Memory B cell (primary cell): ENCODE measurements at regions not wholly inside any gene's neighbourhood (a gene's known extent, or its start where the extent isn't known, plus 50 kb on each side); places are given as distances from the start of the nearest gene placed in this dataset.
"Not testable (repeated sequence)": the region's sequence is repeated elsewhere in the genome, so short reads cannot be mapped to it uniquely, and the experiment has no call there.

ENCODE experiments used
- ATAC-seq: fragments of 150-1000 bp; cut with Tn5 transposase; 2 replicates; pipeline ENCODE4 v1.10.0; 2021; ENCODE audit warnings: low read depth, mild to moderate bottlenecking, moderate library complexity
- DNase-seq, 2 donors: peaks; one replicate each; pipeline ENCODE4 v3.0.0; 2022; ENCODE audit warnings: low spot score in 2 of 2
- H3K27ac Mint-ChIP-seq: one replicate; pipeline ENCODE4 v1.8.0; 2022; ENCODE audit warnings: mild to moderate bottlenecking, moderate library complexity, mixed read lengths
- H3K27me3 Mint-ChIP-seq: one replicate; pipeline ENCODE4 v1.8.0; 2022; ENCODE audit warnings: mixed read lengths
- H3K36me3 Mint-ChIP-seq: one replicate; pipeline ENCODE4 v1.8.0; 2022; ENCODE audit warnings: mild to moderate bottlenecking, mixed read lengths
- H3K4me1 Mint-ChIP-seq: one replicate; pipeline ENCODE4 v1.8.0; 2022; ENCODE audit warnings: mixed read lengths
- H3K4me3 Mint-ChIP-seq: one replicate; pipeline ENCODE4 v1.8.0; 2022; ENCODE audit warnings: mild to moderate bottlenecking, moderate library complexity, mixed read lengths
- H3K9me3 Mint-ChIP-seq: one replicate; pipeline ENCODE4 v1.8.0; 2022; ENCODE audit warnings: mixed read lengths

GRCh38 chr1:82090104-82090503 lies 289.4 kb downstream of the ADGRL2 start:
- Mint-ChIP-seq H3K9me3 (peaks cover under 1% of the 10 kb centered on the region), H3K27me3 (no peaks in the 10 kb centered on the region), H3K4me3 (no peak overlapping the region), H3K27ac (no peak overlapping the region), H3K36me3 (no peaks in the 10 kb centered on the region), H3K4me1 (no peaks in the 10 kb centered on the region)
- ATAC-seq (no peak), DNase-seq (no peak)

- no peaks in the 10 kb centered on the region for H3K27me3 Mint-ChIP-seq
- H3K4me3 Mint-ChIP-seq: no peak overlapping the region
- H3K27ac Mint-ChIP-seq: no peak overlapping the region
- H3K4me1 Mint-ChIP-seq: no peaks in the 10 kb centered on the region
- no peaks in the 10 kb centered on the region for H3K36me3 Mint-ChIP-seq
- ATAC-seq (no peak), DNase-seq (no peak)
- peaks cover 2% of the 10 kb centered on the region for H3K9me3 Mint-ChIP-seq
Measured at GRCh38 chr1:82086739-82087138, 286.0 kb downstream of the ADGRL2 start.

- H3K4me1 Mint-ChIP-seq: no peaks in the 10 kb centered on the region
- ATAC-seq (no peak), DNase-seq (no peak)
- H3K27me3 Mint-ChIP-seq: peaks cover 2% of the 10 kb centered on the region
- H3K4me3 Mint-ChIP-seq: no peak overlapping the region
- H3K27ac Mint-ChIP-seq: no peak overlapping the region
- no peaks in the 10 kb centered on the region for H3K9me3 Mint-ChIP-seq
- no peaks in the 10 kb centered on the region for H3K36me3 Mint-ChIP-seq
Measured at GRCh38 chr1:82079607-82080006, 278.9 kb downstream of the ADGRL2 start.

- ATAC-seq: no peak
- H3K4me1 Mint-ChIP-seq: no peaks in the 10 kb centered on the region
Measured at GRCh38 chr1:82073659-82074058, 272.9 kb downstream of the ADGRL2 start.

GRCh38 chr1:82073071-82073470 lies 272.3 kb downstream of the ADGRL2 start:
- H3K9me3 Mint-ChIP-seq: peaks cover 5% of the 10 kb centered on the region
- H3K27ac Mint-ChIP-seq: no peak overlapping the region
- ATAC-seq: no peak
- no peaks in the 10 kb centered on the region for H3K36me3 Mint-ChIP-seq
- DNase-seq: no peak
- H3K27me3 Mint-ChIP-seq: no peaks in the 10 kb centered on the region
- H3K4me1 Mint-ChIP-seq: no peaks in the 10 kb centered on the region
- H3K4me3 Mint-ChIP-seq: no peak overlapping the region

More at GRCh38 chr1:82073659-82074058, 272.9 kb downstream of the ADGRL2 start:
- peaks cover 5% of the 10 kb centered on the region for H3K9me3 Mint-ChIP-seq
- no peaks in the 10 kb centered on the region for H3K27me3 Mint-ChIP-seq
- no peak overlapping the region for H3K27ac Mint-ChIP-seq
- no peaks in the 10 kb centered on the region for H3K36me3 Mint-ChIP-seq
- DNase-seq: no peak
- no peak overlapping the region for H3K4me3 Mint-ChIP-seq

- Mint-ChIP-seq H3K27me3 (no peaks in the 10 kb centered on the region), H3K27ac (no peak overlapping the region)
- ATAC-seq: no peak
Measured at GRCh38 chr1:82065916-82066315, 265.2 kb downstream of the ADGRL2 start.

GRCh38 chr1:82064691-82065090 lies 264.0 kb downstream of the ADGRL2 start:
- Mint-ChIP-seq H3K9me3 (no peaks in the 10 kb centered on the region), H3K27me3 (no peaks in the 10 kb centered on the region), H3K4me1 (no peaks in the 10 kb centered on the region), H3K36me3 (no peaks in the 10 kb centered on the region), H3K27ac (no peak overlapping the region), H3K4me3 (no peak overlapping the region)
- DNase-seq: no peak
- ATAC-seq: no peak

More at GRCh38 chr1:82065916-82066315, 265.2 kb downstream of the ADGRL2 start:
- Mint-ChIP-seq H3K9me3 (peaks cover 3% of the 10 kb centered on the region), H3K4me1 (no peaks in the 10 kb centered on the region), H3K36me3 (no peaks in the 10 kb centered on the region), H3K4me3 (no peak overlapping the region)
- DNase-seq: no peak

- Mint-ChIP-seq H3K9me3 (no peaks in the 10 kb centered on the region), H3K4me3 (no peak overlapping the region), H3K27ac (no peak overlapping the region), H3K4me1 (no peaks in the 10 kb centered on the region), H3K27me3 (no peaks in the 10 kb centered on the region), H3K36me3 (no peaks in the 10 kb centered on the region)
- DNase-seq (no peak), ATAC-seq (no peak)
Measured at GRCh38 chr1:82062206-82062605, 261.5 kb downstream of the ADGRL2 start.

- peaks cover 5% of the 10 kb centered on the region for H3K9me3 Mint-ChIP-seq
- ATAC-seq: no peak
- no peak overlapping the region for H3K27ac Mint-ChIP-seq
- H3K4me1 Mint-ChIP-seq: no peaks in the 10 kb centered on the region
- H3K4me3 Mint-ChIP-seq: no peak overlapping the region
- no peak for DNase-seq
- H3K36me3 Mint-ChIP-seq: no peaks in the 10 kb centered on the region
- no peaks in the 10 kb centered on the region for H3K27me3 Mint-ChIP-seq
Measured at GRCh38 chr1:82059959-82060358, 259.2 kb downstream of the ADGRL2 start.

- Mint-ChIP-seq H3K36me3 (no peaks in the 10 kb centered on the region), H3K27ac (no peak overlapping the region), H3K9me3 (peaks cover 5% of the 10 kb centered on the region), H3K4me1 (no peaks in the 10 kb centered on the region), H3K27me3 (no peaks in the 10 kb centered on the region), H3K4me3 (no peak overlapping the region)
- DNase-seq: no peak
- no peak for ATAC-seq
Measured at GRCh38 chr1:82057011-82057410, 256.3 kb downstream of the ADGRL2 start.

- ATAC-seq, H3K27me3 Mint-ChIP-seq, H3K4me3 Mint-ChIP-seq, H3K4me1 Mint-ChIP-seq, DNase-seq, H3K36me3 Mint-ChIP-seq, H3K9me3 Mint-ChIP-seq, H3K27ac Mint-ChIP-seq: not testable (repeated sequence)
Measured at GRCh38 chr1:82055375-82055774, 254.6 kb downstream of the ADGRL2 start.

- H3K9me3 Mint-ChIP-seq: peaks cover 8% of the 10 kb centered on the region
- DNase-seq: no peak
- no peaks in the 10 kb centered on the region for H3K36me3 Mint-ChIP-seq
- H3K27me3 Mint-ChIP-seq: no peaks in the 10 kb centered on the region
- no peak for ATAC-seq
- H3K4me3 Mint-ChIP-seq: no peak overlapping the region
- H3K27ac Mint-ChIP-seq: no peak overlapping the region
- no peaks in the 10 kb centered on the region for H3K4me1 Mint-ChIP-seq
Measured at GRCh38 chr1:82052563-82052962, 251.8 kb downstream of the ADGRL2 start.

- Mint-ChIP-seq H3K27ac (no peak overlapping the region), H3K4me1 (no peaks in the 10 kb centered on the region), H3K9me3 (peaks cover 3% of the 10 kb centered on the region), H3K4me3 (no peak overlapping the region), H3K27me3 (no peaks in the 10 kb centered on the region), H3K36me3 (no peaks in the 10 kb centered on the region)
- DNase-seq: no peak
- ATAC-seq: no peak
Measured at GRCh38 chr1:82048596-82048995, 247.9 kb downstream of the ADGRL2 start.

GRCh38 chr1:82045221-82045620 lies 244.5 kb downstream of the ADGRL2 start:
- Mint-ChIP-seq H3K27ac (no peak overlapping the region), H3K9me3 (peaks cover 3% of the 10 kb centered on the region), H3K36me3 (no peaks in the 10 kb centered on the region), H3K4me1 (no peaks in the 10 kb centered on the region), H3K4me3 (no peak overlapping the region), H3K27me3 (peaks cover 4% of the 10 kb centered on the region)
- no peak for DNase-seq
- no peak for ATAC-seq

- H3K36me3 Mint-ChIP-seq: no peaks in the 10 kb centered on the region
- H3K4me3 Mint-ChIP-seq: no peak overlapping the region
- no peaks in the 10 kb centered on the region for H3K4me1 Mint-ChIP-seq
- H3K27me3 Mint-ChIP-seq: peaks cover 4% of the 10 kb centered on the region
- peaks cover 3% of the 10 kb centered on the region for H3K9me3 Mint-ChIP-seq
- ATAC-seq: no peak
- no peak for DNase-seq
- H3K27ac Mint-ChIP-seq: no peak overlapping the region
Measured at GRCh38 chr1:82044536-82044935, 243.8 kb downstream of the ADGRL2 start.
